SK-N-SH treated with all-trans-retinoic acid at 6 μM for 48 hours (cell line): ENCODE measurements at regions not wholly inside any gene's neighbourhood (a gene's known extent, or its start where the extent isn't known, plus 50 kb on each side); places are given as distances from the start of the nearest gene placed in this dataset.

Experiments
- ARNTL ChIP-seq: fragments of 450-650 bp; formaldehyde crosslinking; IDR thresholded peaks from 2 replicates; pipeline ENCODE4 v1.5.0; 2020; ENCODE audit warnings: low read depth, mild to moderate bottlenecking, moderate library complexity, borderline replicate concordance
- POU6F1 ChIP-seq: fragments of 250-450 bp; sonication (Bioruptor Pico); IDR thresholded peaks from 2 replicates; pipeline ENCODE4 v1.8.0; 2021; ENCODE audit warnings: low read depth, mild to moderate bottlenecking, moderate library complexity, borderline replicate concordance
- PPARA ChIP-seq: fragments of 250-450 bp; sonication (Bioruptor Pico); IDR thresholded peaks from 2 replicates; pipeline ENCODE4 v1.5.0; 2020; ENCODE audit warnings: mild to moderate bottlenecking, borderline replicate concordance

- TF ChIP-seq POU6F1 (CRISPR knock-in tag) (no peak), PPARA (CRISPR knock-in tag) (no peak), ARNTL (CRISPR knock-in tag) (no peak)
These were observed 159.9 kb downstream of the UNC5CL start for GRCh38 chr6:40879169-40879568.
